H9 (cell line): ENCODE measurements at regions not wholly inside any gene's neighbourhood (a gene's known extent, or its start where the extent isn't known, plus 50 kb on each side); places are given as distances from the start of the nearest gene placed in this dataset.

Source experiments
- DNase-seq: peaks from one replicate; pipeline ENCODE4 v3.0.0-alpha.2; 2017
- H2AFZ ChIP-seq: one replicate; pipeline ENCODE4 v1.6.1; 2013; ENCODE audit warnings: mild to moderate bottlenecking, low read length, control low read depth, moderate library complexity
- H2AK5ac ChIP-seq: 2 replicates; pipeline ENCODE4 v1.6.1; 2013; ENCODE audit warnings: low read length, control low read depth, mixed read lengths; ENCODE audit not compliant: insufficient read length
- H2BK120ac ChIP-seq: one replicate; pipeline ENCODE4 v1.6.1; 2013; ENCODE audit warnings: low read depth, mild to moderate bottlenecking, low read length, control low read depth, inconsistent platforms; ENCODE audit not compliant: poor library complexity, severe bottlenecking
- H2BK12ac ChIP-seq: 2 replicates; pipeline ENCODE4 v1.6.1; 2013; ENCODE audit warnings: low read length, control low read depth, mixed read lengths, low read depth; ENCODE audit not compliant: insufficient read length
- H2BK15ac ChIP-seq: 2 replicates; pipeline ENCODE4 v1.6.1; 2013; ENCODE audit warnings: low read depth, low read length, control low read depth
- H2BK20ac ChIP-seq: one replicate; pipeline ENCODE4 v1.6.1; 2013; ENCODE audit warnings: low read depth, mild to moderate bottlenecking, low read length, control low read depth, inconsistent platforms; ENCODE audit not compliant: poor library complexity, severe bottlenecking
- H2BK5ac ChIP-seq: 2 replicates; pipeline ENCODE4 v1.6.1; 2013; ENCODE audit warnings: low read length, control low read depth, mixed read lengths; ENCODE audit not compliant: insufficient read length
- H3K14ac ChIP-seq: 2 replicates; pipeline ENCODE4 v1.6.1; 2013; ENCODE audit warnings: low read length, control low read depth; ENCODE audit not compliant: insufficient read depth
- H3K18ac ChIP-seq: 2 replicates; pipeline ENCODE4 v1.6.1; 2013; ENCODE audit warnings: low read depth, mild to moderate bottlenecking, mixed read lengths, low read length, control low read depth; ENCODE audit not compliant: insufficient read length
- H3K23ac ChIP-seq: 2 replicates; pipeline ENCODE4 v1.6.1; 2013; ENCODE audit warnings: low read length, control low read depth, mixed read lengths, low read depth; ENCODE audit not compliant: insufficient read length
- H3K23me2 ChIP-seq: 2 replicates; pipeline ENCODE4 v1.6.1; 2013; ENCODE audit warnings: low read depth, mild to moderate bottlenecking, mixed read lengths, low read length, control low read depth; ENCODE audit not compliant: insufficient read length, poor library complexity, severe bottlenecking
- H3K27ac ChIP-seq: 2 replicates; pipeline ENCODE4 v1.5.1; 2013; ENCODE audit warnings: low read length, control low read depth, mixed read lengths, low read depth; ENCODE audit not compliant: insufficient read length
- H3K27me3 ChIP-seq: 2 replicates; pipeline ENCODE4 v1.6.1; 2013; ENCODE audit warnings: low read length, control low read depth, inconsistent platforms; ENCODE audit not compliant: insufficient read depth
- H3K4ac ChIP-seq: 2 replicates; pipeline ENCODE4 v1.6.1; 2013; ENCODE audit warnings: low read depth, mild to moderate bottlenecking, control low read depth, inconsistent platforms, low read length, moderate library complexity
- H3K4me1 ChIP-seq: 2 replicates; pipeline ENCODE4 v1.6.1; 2013; ENCODE audit warnings: low read length, control low read depth, inconsistent platforms; ENCODE audit not compliant: insufficient read depth
- H3K4me2 ChIP-seq: 2 replicates; pipeline ENCODE4 v1.6.1; 2013; ENCODE audit warnings: low read length, control low read depth, mixed read lengths; ENCODE audit not compliant: insufficient read length, insufficient read depth
- H3K56ac ChIP-seq: 2 replicates; pipeline ENCODE4 v1.6.1; 2013; ENCODE audit warnings: low read depth, mild to moderate bottlenecking, mixed read lengths, low read length, control low read depth; ENCODE audit not compliant: insufficient read length
- H3K79me1 ChIP-seq: 2 replicates; pipeline ENCODE4 v1.6.1; 2013; ENCODE audit warnings: low read depth, mild to moderate bottlenecking, moderate library complexity, low read length, control low read depth, inconsistent platforms; ENCODE audit not compliant: insufficient read depth, poor library complexity, severe bottlenecking
- H3K79me2 ChIP-seq: 2 replicates; pipeline ENCODE4 v1.6.1; 2013; ENCODE audit warnings: low read length, control low read depth, inconsistent platforms; ENCODE audit not compliant: insufficient read depth
- H3K9ac ChIP-seq: 2 replicates; pipeline ENCODE4 v1.6.1; 2013; ENCODE audit warnings: low read length, control low read depth, mixed read lengths; ENCODE audit not compliant: insufficient read length; ENCODE audit errors: extremely low read depth
- H3K9me3 ChIP-seq: one replicate; pipeline ENCODE4 v1.6.1; 2013; ENCODE audit warnings: low read depth, low read length, inconsistent platforms; ENCODE audit not compliant: control insufficient read depth
- H3T11ph ChIP-seq: one replicate; pipeline ENCODE4 v1.6.1; 2013; ENCODE audit warnings: mild to moderate bottlenecking, low read length, control low read depth, inconsistent platforms
- H4K20me1 ChIP-seq: one replicate; pipeline ENCODE4 v1.6.1; 2013; ENCODE audit not compliant: control insufficient read depth, insufficient read length, insufficient read depth
- H4K5ac ChIP-seq: 2 replicates; pipeline ENCODE4 v1.6.1; 2013; ENCODE audit warnings: low read depth, mild to moderate bottlenecking, mixed read lengths, low read length, control low read depth; ENCODE audit not compliant: insufficient read length
- H4K8ac ChIP-seq: replicated peaks from 2 replicates; pipeline ENCODE4 v1.6.1; 2013; ENCODE audit warnings: low read length, control low read depth, mixed read lengths, low read depth; ENCODE audit not compliant: insufficient read length
- H4K91ac ChIP-seq: 2 replicates; pipeline ENCODE4 v1.6.1; 2013; ENCODE audit warnings: low read depth, mild to moderate bottlenecking, moderate library complexity, mixed read lengths, low read length, control low read depth; ENCODE audit not compliant: insufficient read length
- H3K27ac Mint-ChIP-seq, 3 experiments: 2 replicates in 2 of 3; 3 replicates in 1 of 3; pipeline ENCODE4 v1.8.0; 2020 to 2021; ENCODE audit warnings: mixed read lengths in 3 of 3, mild to moderate bottlenecking in 1 of 3, moderate library complexity in 1 of 3
- H3K27me3 Mint-ChIP-seq: 2 replicates; pipeline ENCODE4 v1.8.0; 2021; ENCODE audit warnings: low read depth, mild to moderate bottlenecking, moderate library complexity, mixed read lengths
- H3K36me3 Mint-ChIP-seq, 3 experiments: 2 replicates in 2 of 3; 3 replicates in 1 of 3; pipeline ENCODE4 v1.8.0; 2020 to 2021; ENCODE audit warnings: low read depth in 3 of 3, mixed read lengths in 3 of 3; ENCODE audit not compliant: insufficient read depth in 1 of 3
- H3K4me1 Mint-ChIP-seq, 2 experiments: 2 replicates each; pipeline ENCODE4 v1.8.0; 2020; ENCODE audit warnings: mixed read lengths in 2 of 2
- H3K4me3 Mint-ChIP-seq, 2 experiments: 2 replicates in 1 of 2; 3 replicates in 1 of 2; pipeline ENCODE4 v1.8.0; 2020 to 2021; ENCODE audit warnings: mild to moderate bottlenecking in 2 of 2, mixed read lengths in 2 of 2, moderate library complexity in 1 of 2
- H3K9me3 Mint-ChIP-seq, 2 experiments: 2 replicates in 1 of 2; 3 replicates in 1 of 2; pipeline ENCODE4 v1.8.0; 2020; ENCODE audit warnings: mild to moderate bottlenecking in 2 of 2, mixed read lengths in 2 of 2, moderate library complexity in 1 of 2
- WGBS: extraction: QIAGEN DNeasy Blood & Tissue Kit; methylation state at CpG from one replicate; pipeline ENCODE4 v1.1.7; 2013; ENCODE audit warnings: missing lambda C conversion rate, low lambda C conversion rate, mixed read lengths; ENCODE audit not compliant: insufficient read length; ENCODE audit errors: extremely low coverage; 5-methylcytosine and 5-hydroxymethylcytosine counted together
- TF ChIP-seq, protein P1 (sequence below): fragments of 200-600 bp; sonication (generic); conservative IDR thresholded peaks from 3 replicates; pipeline ENCODE4 v1.8.0; 2021; ENCODE audit warnings: antibody characterized with exemption, mild to moderate bottlenecking

DNA sequence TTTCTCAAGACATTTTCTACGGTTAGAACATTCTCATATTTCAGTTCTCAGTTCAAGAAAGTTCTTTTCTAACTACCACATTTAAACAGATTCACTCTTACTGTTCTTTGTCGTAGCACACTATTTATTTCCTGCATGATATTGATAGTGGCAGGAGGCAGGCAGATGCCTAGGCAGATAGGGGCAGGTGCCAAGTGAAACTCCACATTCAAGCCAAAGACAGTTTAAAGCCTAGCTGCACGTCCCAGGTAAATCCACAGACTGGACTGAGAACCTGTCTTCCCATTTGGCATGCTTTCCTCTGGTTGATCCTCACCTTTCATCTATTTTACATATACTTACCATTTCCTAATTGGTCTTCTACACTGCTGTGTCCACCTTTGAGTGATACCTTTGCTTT is 359.3 kb downstream of the TMX3 start:
- no peaks in the 10 kb centered on the region for H4K20me1 ChIP-seq
- H3K27me3 ChIP-seq, result no peaks in the 10 kb centered on the region
- H3K4me3 Mint-ChIP-seq, result no peak overlapping the region
- no peak overlapping the region for H3K27ac Mint-ChIP-seq
- no CpG with 5 or more reads among the region's 3 CpGs for WGBS
- no peak overlapping the region for H2BK5ac ChIP-seq
- DNase-seq, result no peak
- no peak overlapping the region for H4K5ac ChIP-seq
- H3K27ac ChIP-seq, result no peak overlapping the region
- H3T11ph ChIP-seq, result no peak overlapping the region
- no peaks in the 10 kb centered on the region for H3K9me3 ChIP-seq
- H3K9ac ChIP-seq, result no peak overlapping the region
- no peak overlapping the region for H2AK5ac ChIP-seq
- H3K56ac ChIP-seq, result no peak overlapping the region
- H3K14ac ChIP-seq, result no peak overlapping the region
- no peak overlapping the region for H3K4ac ChIP-seq
- no peak overlapping the region for H4K8ac ChIP-seq
- TF ChIP-seq, protein P1, sequence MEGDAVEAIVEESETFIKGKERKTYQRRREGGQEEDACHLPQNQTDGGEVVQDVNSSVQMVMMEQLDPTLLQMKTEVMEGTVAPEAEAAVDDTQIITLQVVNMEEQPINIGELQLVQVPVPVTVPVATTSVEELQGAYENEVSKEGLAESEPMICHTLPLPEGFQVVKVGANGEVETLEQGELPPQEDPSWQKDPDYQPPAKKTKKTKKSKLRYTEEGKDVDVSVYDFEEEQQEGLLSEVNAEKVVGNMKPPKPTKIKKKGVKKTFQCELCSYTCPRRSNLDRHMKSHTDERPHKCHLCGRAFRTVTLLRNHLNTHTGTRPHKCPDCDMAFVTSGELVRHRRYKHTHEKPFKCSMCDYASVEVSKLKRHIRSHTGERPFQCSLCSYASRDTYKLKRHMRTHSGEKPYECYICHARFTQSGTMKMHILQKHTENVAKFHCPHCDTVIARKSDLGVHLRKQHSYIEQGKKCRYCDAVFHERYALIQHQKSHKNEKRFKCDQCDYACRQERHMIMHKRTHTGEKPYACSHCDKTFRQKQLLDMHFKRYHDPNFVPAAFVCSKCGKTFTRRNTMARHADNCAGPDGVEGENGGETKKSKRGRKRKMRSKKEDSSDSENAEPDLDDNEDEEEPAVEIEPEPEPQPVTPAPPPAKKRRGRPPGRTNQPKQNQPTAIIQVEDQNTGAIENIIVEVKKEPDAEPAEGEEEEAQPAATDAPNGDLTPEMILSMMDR, result no peak
- no peaks in the 10 kb centered on the region for H3K79me2 ChIP-seq
- H3K27me3 Mint-ChIP-seq, result no peaks in the 10 kb centered on the region
- no peak overlapping the region for H3K23ac ChIP-seq
- no peaks in the 10 kb centered on the region for H3K79me1 ChIP-seq
- H4K91ac ChIP-seq, result no peak overlapping the region
- peaks cover 17 to 38% (median 19%) of the 10 kb centered on the region in 3 experiments for H3K36me3 Mint-ChIP-seq
- no peak overlapping the region for H2BK15ac ChIP-seq
- no peak overlapping the region for H2AFZ ChIP-seq
- H3K18ac ChIP-seq, result no peak overlapping the region
- no peaks in the 10 kb centered on the region for H3K23me2 ChIP-seq
- peaks cover 29 to 45% of the 10 kb centered on the region in 2 experiments for H3K9me3 Mint-ChIP-seq
- H2BK120ac ChIP-seq, result no peak overlapping the region
- H2BK12ac ChIP-seq, result no peak overlapping the region
- H3K4me1 ChIP-seq, result no peaks in the 10 kb centered on the region
- H3K4me2 ChIP-seq, result no peak overlapping the region
- no peak overlapping the region for H2BK20ac ChIP-seq
- H3K4me1 Mint-ChIP-seq, result no peaks in the 10 kb centered on the region; a peak in 1 of 4 replicates
